ENCODE measurements at regions not wholly inside any gene's neighbourhood (a gene's known extent, or its start where the extent isn't known, plus 50 kb on each side); places are given as distances from the start of the nearest gene placed in this dataset.

DNA sequence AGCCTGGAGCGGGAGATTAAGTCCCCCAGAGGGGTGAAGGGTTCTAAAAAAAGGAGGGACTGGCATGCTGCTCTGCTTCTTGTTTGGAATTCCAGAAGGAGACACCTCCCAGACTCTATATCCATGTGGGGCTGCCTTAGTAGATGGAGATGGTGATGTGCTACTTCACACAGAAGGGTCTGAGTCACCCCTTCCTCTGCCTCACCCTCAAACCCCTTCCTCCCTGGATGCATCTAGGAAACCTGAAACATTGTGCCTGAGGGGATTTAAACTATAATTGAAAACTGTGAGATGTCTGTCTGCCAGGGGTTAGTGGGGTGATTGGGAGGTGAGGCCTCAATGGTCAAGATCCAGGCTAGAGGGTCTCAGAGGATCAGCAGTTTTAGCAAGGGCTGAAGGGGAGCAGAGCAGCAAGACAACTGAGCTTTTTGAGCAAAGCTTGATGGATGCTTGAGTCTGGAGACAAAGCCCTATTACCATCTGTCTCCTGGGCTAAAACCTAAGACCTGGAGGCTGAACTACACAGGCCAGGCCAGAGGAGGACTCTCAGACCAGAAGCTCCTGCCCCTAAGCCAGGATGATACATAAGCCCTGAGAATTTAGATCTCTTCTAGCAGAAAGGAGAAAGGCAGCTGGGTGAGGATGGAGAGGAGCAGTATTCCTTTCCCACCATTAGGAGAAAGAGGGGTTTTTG, 314.7 kb upstream of the ATP2B1 start:
- H3K4me1 ChIP-seq (ENCODE audit: control insufficient read depth in 1 of 2, insufficient read depth in 2 of 2, low read length in 2 of 2) = no peaks in the 10 kb centered on the region
- ATAC-seq (ENCODE audit: low FRiP score) = no peak
- no peaks in the 10 kb centered on the region for H3K27me3 ChIP-seq (ENCODE audit: control insufficient read depth in 1 of 2, insufficient read depth in 2 of 2, low read length in 1 of 2)
- H3K36me3 ChIP-seq (ENCODE audit: control insufficient read depth in 1 of 2, insufficient read depth in 2 of 2, low read length in 1 of 2) = no peaks in the 10 kb centered on the region
- intact Hi-C loops (cut with DNase I) = no loop called here
- no peaks in the 10 kb centered on the region for H3K9me3 ChIP-seq (ENCODE audit: control insufficient read depth, low read length)
- 100% methylated on average over 1 of the region's 1 CpG for WGBS, 2 donors
- H3K27ac ChIP-seq (ENCODE audit: low read depth in 1 of 2, low read length in 2 of 2) = no peak overlapping the region
- no peak overlapping the region for H3K4me3 ChIP-seq (ENCODE audit: low read length in 2 of 2)
- no peak for DNase-seq

DNA sequence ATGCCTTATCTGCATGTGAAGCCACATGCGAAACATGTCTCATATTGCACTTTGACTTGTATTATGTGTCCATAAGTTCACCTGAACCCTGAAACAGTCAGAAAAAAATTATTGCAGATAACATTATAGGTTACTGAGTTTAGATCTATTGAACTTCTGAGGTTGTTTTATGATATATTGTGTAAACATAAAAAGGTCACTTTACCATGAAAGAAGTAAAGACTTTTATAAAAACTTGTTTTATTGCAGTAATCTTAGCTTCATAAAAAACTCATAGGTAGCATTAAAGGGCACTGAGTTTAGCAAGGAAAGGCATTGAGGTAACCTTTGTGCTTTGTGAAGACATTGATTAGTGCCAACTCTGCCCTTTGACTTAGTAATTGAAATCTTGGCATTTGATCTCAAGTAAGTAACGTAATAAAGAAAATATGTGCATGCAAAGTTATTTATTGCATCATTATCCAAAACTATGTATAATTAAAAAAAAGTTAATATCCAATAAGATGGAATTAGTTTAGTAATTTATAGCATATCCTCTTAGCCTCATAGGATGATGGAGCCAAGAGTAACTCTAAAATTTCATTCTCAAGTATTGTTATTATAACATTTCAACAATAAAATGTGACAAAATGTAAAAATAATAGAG, 313.3 kb upstream of the ATP2B1 start:
- intact Hi-C loops (cut with DNase I) = no loop called here
- 69 to 72% methylated on average over 2 of the region's 2 CpGs for WGBS, 2 donors
- Histone ChIP-seq H3K27me3 (ENCODE audit: control insufficient read depth in 1 of 2, insufficient read depth in 2 of 2, low read length in 1 of 2) (no peaks in the 10 kb centered on the region), H3K4me3 (ENCODE audit: low read length in 2 of 2) (no peak overlapping the region), H3K9me3 (ENCODE audit: control insufficient read depth, low read length) (no peaks in the 10 kb centered on the region), H3K27ac (ENCODE audit: low read depth in 1 of 2, low read length in 2 of 2) (no peak overlapping the region), H3K36me3 (ENCODE audit: control insufficient read depth in 1 of 2, insufficient read depth in 2 of 2, low read length in 1 of 2) (no peaks in the 10 kb centered on the region), H3K4me1 (ENCODE audit: control insufficient read depth in 1 of 2, insufficient read depth in 2 of 2, low read length in 2 of 2) (no peaks in the 10 kb centered on the region)
- no peak for ATAC-seq (ENCODE audit: low FRiP score)
- no peak for DNase-seq

- Histone ChIP-seq H3K4me3 (ENCODE audit: low read length in 2 of 2) (no peak overlapping the region), H3K4me1 (ENCODE audit: control insufficient read depth in 1 of 2, insufficient read depth in 2 of 2, low read length in 2 of 2) (no peaks in the 10 kb centered on the region), H3K27me3 (ENCODE audit: control insufficient read depth in 1 of 2, insufficient read depth in 2 of 2, low read length in 1 of 2) (no peaks in the 10 kb centered on the region), H3K9me3 (ENCODE audit: control insufficient read depth, low read length) (no peaks in the 10 kb centered on the region), H3K27ac (ENCODE audit: low read depth in 1 of 2, low read length in 2 of 2) (no peak overlapping the region), H3K36me3 (ENCODE audit: control insufficient read depth in 1 of 2, insufficient read depth in 2 of 2, low read length in 1 of 2) (no peaks in the 10 kb centered on the region)
- intact Hi-C loops (cut with DNase I) = no loop called here
- WGBS, 2 donors = 87 to 89% methylated on average over 6 of the region's 6 CpGs
- no peak for DNase-seq
- no peak for ATAC-seq (ENCODE audit: low FRiP score)
Observed at GRCh38 chr12:90020881-90021280, 312.2 kb upstream of the ATP2B1 start.

- Histone ChIP-seq H3K4me3 (ENCODE audit: low read length in 2 of 2) (no peak overlapping the region), H3K4me1 (ENCODE audit: control insufficient read depth in 1 of 2, insufficient read depth in 2 of 2, low read length in 2 of 2) (no peaks in the 10 kb centered on the region), H3K36me3 (ENCODE audit: control insufficient read depth in 1 of 2, insufficient read depth in 2 of 2, low read length in 1 of 2) (no peaks in the 10 kb centered on the region), H3K27ac (ENCODE audit: low read depth in 1 of 2, low read length in 2 of 2) (no peak overlapping the region), H3K9me3 (ENCODE audit: control insufficient read depth, low read length) (no peaks in the 10 kb centered on the region), H3K27me3 (ENCODE audit: control insufficient read depth in 1 of 2, insufficient read depth in 2 of 2, low read length in 1 of 2) (no peaks in the 10 kb centered on the region)
- intact Hi-C loops (cut with DNase I) = no loop called here
- no peak for ATAC-seq (ENCODE audit: low FRiP score)
- 92 to 93% methylated on average over 2 of the region's 2 CpGs for WGBS, 2 donors
- DNase-seq = no peak
Observed at GRCh38 chr12:90020436-90020835, 311.8 kb upstream of the ATP2B1 start.

DNA sequence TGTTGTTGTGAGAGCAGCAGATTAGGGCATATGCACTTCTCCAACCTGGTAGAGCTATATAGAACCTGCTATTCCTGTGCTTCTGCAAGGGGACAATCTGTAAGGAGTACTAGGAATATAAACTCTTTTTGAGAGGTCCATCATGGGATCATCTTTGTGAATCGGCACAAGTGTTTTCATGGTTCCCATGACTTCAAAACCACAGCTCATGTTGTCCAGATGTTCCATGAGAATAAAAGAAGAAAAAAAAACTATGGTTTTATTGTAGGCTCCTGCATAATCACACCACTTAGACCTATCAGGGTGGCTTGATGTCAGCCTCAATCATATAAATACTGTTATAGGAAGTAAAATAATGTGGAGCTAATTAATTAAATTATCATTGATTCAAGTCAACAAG, 311.4 kb upstream of the ATP2B1 start:
- Histone ChIP-seq H3K27me3 (ENCODE audit: control insufficient read depth in 1 of 2, insufficient read depth in 2 of 2, low read length in 1 of 2) (no peaks in the 10 kb centered on the region), H3K36me3 (ENCODE audit: control insufficient read depth in 1 of 2, insufficient read depth in 2 of 2, low read length in 1 of 2) (no peaks in the 10 kb centered on the region), H3K4me1 (ENCODE audit: control insufficient read depth in 1 of 2, insufficient read depth in 2 of 2, low read length in 2 of 2) (no peaks in the 10 kb centered on the region), H3K9me3 (ENCODE audit: control insufficient read depth, low read length) (no peaks in the 10 kb centered on the region), H3K4me3 (ENCODE audit: low read length in 2 of 2) (no peak overlapping the region), H3K27ac (ENCODE audit: low read depth in 1 of 2, low read length in 2 of 2) (no peak overlapping the region)
- 97 to 98% methylated on average over 1 of the region's 1 CpG for WGBS, 2 donors
- intact Hi-C loops (cut with DNase I) = no loop called here
- ATAC-seq (ENCODE audit: low FRiP score) (no peak), DNase-seq (no peak)

DNA sequence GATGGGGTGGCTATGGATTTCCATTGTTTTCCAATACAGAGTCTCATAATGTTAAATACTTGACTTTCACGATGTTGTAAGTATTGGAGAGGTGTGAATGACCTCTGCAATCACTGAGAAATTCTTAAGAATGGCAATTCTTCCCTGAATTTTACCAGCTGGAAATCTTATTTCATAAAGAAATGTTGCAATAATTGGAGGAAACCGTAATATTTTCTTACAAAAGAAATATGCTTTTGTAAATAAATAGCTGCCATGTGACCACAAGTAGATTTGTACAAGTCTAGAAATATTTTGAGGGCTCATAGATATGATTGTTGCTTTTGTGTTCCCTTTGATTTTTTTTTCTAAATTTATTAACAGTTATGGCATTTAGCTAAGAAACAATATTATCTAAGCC, 308.7 kb upstream of the ATP2B1 start:
- no peaks in the 10 kb centered on the region for H3K27me3 ChIP-seq (ENCODE audit: control insufficient read depth in 1 of 2, insufficient read depth in 2 of 2, low read length in 1 of 2)
- WGBS, 2 donors = 24 to 34% methylated on average over 2 of the region's 2 CpGs
- intact Hi-C loops (cut with DNase I) = no loop called here
- ATAC-seq (ENCODE audit: low FRiP score) (no peak), DNase-seq (no peak)
- no peaks in the 10 kb centered on the region for H3K36me3 ChIP-seq (ENCODE audit: control insufficient read depth in 1 of 2, insufficient read depth in 2 of 2, low read length in 1 of 2)
- no peaks in the 10 kb centered on the region for H3K9me3 ChIP-seq (ENCODE audit: control insufficient read depth, low read length)
- no peak overlapping the region for H3K4me3 ChIP-seq (ENCODE audit: low read length in 2 of 2)
- H3K4me1 ChIP-seq (ENCODE audit: control insufficient read depth in 1 of 2, insufficient read depth in 2 of 2, low read length in 2 of 2) = no peaks in the 10 kb centered on the region
- H3K27ac ChIP-seq (ENCODE audit: low read depth in 1 of 2, low read length in 2 of 2) = no peak overlapping the region

GRCh38 chr12:90015228-90015627, 306.6 kb upstream of the ATP2B1 start:
- Histone ChIP-seq H3K27me3 (ENCODE audit: control insufficient read depth in 1 of 2, insufficient read depth in 2 of 2, low read length in 1 of 2) (no peaks in the 10 kb centered on the region), H3K9me3 (ENCODE audit: control insufficient read depth, low read length) (no peaks in the 10 kb centered on the region), H3K36me3 (ENCODE audit: control insufficient read depth in 1 of 2, insufficient read depth in 2 of 2, low read length in 1 of 2) (no peaks in the 10 kb centered on the region), H3K4me3 (ENCODE audit: low read length in 2 of 2) (no peak overlapping the region), H3K27ac (ENCODE audit: low read depth in 1 of 2, low read length in 2 of 2) (no peak overlapping the region), H3K4me1 (ENCODE audit: control insufficient read depth in 1 of 2, insufficient read depth in 2 of 2, low read length in 2 of 2) (no peaks in the 10 kb centered on the region)
- WGBS, 2 donors = 32 to 50% methylated on average over 1 of the region's 1 CpG
- ATAC-seq (ENCODE audit: low FRiP score) (no peak), DNase-seq (no peak)
- intact Hi-C loops (cut with DNase I) = no loop called here

DNA sequence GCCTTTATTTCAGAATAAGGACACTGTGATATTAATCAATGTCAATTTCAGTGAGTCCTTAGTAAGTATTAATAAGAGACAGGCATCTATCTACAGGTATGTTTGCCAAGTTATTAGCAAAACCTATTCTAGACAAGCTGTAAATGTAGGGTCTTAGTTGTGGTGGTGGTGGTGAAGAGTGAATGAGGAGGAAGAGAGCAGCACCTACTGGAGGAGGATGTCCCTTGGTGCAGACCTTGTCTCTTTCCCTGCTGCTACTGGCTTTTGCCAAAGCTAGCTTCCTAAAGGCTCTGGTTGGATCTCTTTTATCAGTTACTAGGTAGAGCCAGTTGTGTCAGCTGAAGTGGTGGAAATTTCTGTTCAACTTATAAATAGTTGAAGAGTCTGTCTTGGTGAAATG, 304.8 kb upstream of the ATP2B1 start:
- no peaks in the 10 kb centered on the region for H3K9me3 ChIP-seq (ENCODE audit: control insufficient read depth, low read length)
- no peak overlapping the region for H3K4me3 ChIP-seq (ENCODE audit: low read length in 2 of 2)
- ATAC-seq (ENCODE audit: low FRiP score) (no peak), DNase-seq (no peak)
- no peaks in the 10 kb centered on the region for H3K27me3 ChIP-seq (ENCODE audit: control insufficient read depth in 1 of 2, insufficient read depth in 2 of 2, low read length in 1 of 2)
- no peaks in the 10 kb centered on the region for H3K36me3 ChIP-seq (ENCODE audit: control insufficient read depth in 1 of 2, insufficient read depth in 2 of 2, low read length in 1 of 2)
- intact Hi-C loops (cut with DNase I) = no loop called here
- no peaks in the 10 kb centered on the region for H3K4me1 ChIP-seq (ENCODE audit: control insufficient read depth in 1 of 2, insufficient read depth in 2 of 2, low read length in 2 of 2)
- H3K27ac ChIP-seq (ENCODE audit: low read depth in 1 of 2, low read length in 2 of 2) = no peak overlapping the region

DNA sequence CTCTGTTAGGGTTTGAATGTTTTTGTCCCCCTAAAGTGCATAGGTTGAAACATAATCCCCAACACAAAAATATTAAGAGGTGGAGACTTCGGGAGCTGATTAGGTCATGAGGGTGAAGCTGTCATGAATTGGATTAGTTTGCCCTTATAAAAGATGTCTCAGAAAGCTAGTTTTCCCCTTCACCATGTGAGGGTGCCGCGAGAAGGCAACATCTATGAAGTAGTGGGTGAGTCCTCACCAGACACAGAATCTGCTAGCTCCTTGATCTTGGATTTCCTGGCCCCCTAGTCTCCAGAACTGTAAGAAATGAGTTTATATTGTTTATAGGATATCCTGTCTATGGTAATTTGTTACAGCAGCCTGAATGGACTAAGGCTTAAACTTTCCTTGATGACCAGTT, 301.5 kb upstream of the ATP2B1 start:
- no peak for DNase-seq
- H3K27me3 ChIP-seq (ENCODE audit: control insufficient read depth in 1 of 2, insufficient read depth in 2 of 2, low read length in 1 of 2) = no peaks in the 10 kb centered on the region
- ATAC-seq (ENCODE audit: low FRiP score) = no peak
- H3K36me3 ChIP-seq (ENCODE audit: control insufficient read depth in 1 of 2, insufficient read depth in 2 of 2, low read length in 1 of 2) = no peaks in the 10 kb centered on the region
- WGBS, 2 donors = 94 to 96% methylated on average over 3 of the region's 3 CpGs
- H3K9me3 ChIP-seq (ENCODE audit: control insufficient read depth, low read length) = no peaks in the 10 kb centered on the region
- no peak overlapping the region for H3K27ac ChIP-seq (ENCODE audit: low read depth in 1 of 2, low read length in 2 of 2)
- H3K4me1 ChIP-seq (ENCODE audit: control insufficient read depth in 1 of 2, insufficient read depth in 2 of 2, low read length in 2 of 2) = no peaks in the 10 kb centered on the region
- intact Hi-C loops (cut with DNase I) = no loop called here
- no peak overlapping the region for H3K4me3 ChIP-seq (ENCODE audit: low read length in 2 of 2)
